DND-41 (cell line): ENCODE measurements at regions not wholly inside any gene's neighbourhood (a gene's known extent, or its start where the extent isn't known, plus 50 kb on each side); places are given as distances from the start of the nearest gene placed in this dataset.

Source experiments
- ATAC-seq: fragments of 200-7000 bp; cut with Tn5 transposase; 3 replicates; pipeline ENCODE4 v1.9.1; 2021; ENCODE audit warnings: low read depth; ENCODE audit not compliant: insufficient read depth
- DNase-seq: peaks from one replicate; pipeline ENCODE4 v3.0.0-alpha.2; 2020
- H2AFZ ChIP-seq: 2 replicates; pipeline ENCODE4 v1.6.0; 2012; ENCODE audit warnings: low read depth, low read length
- H3K27ac ChIP-seq: 2 replicates; pipeline ENCODE4 v1.5.1; 2012; ENCODE audit warnings: low read length, inconsistent platforms
- H3K27me3 ChIP-seq: fragments of 200-600 bp; sonication (generic); 2 replicates; pipeline ENCODE4 v1.6.0; 2012; ENCODE audit warnings: low read length, mild to moderate bottlenecking, inconsistent platforms; ENCODE audit not compliant: insufficient read depth, poor library complexity
- H3K36me3 ChIP-seq: 2 replicates; pipeline ENCODE4 v1.5.1; 2012; ENCODE audit warnings: low read length, inconsistent platforms; ENCODE audit not compliant: insufficient read depth
- H3K4me1 ChIP-seq: 2 replicates; pipeline ENCODE4 v1.5.1; 2012; ENCODE audit warnings: mild to moderate bottlenecking, low read length; ENCODE audit not compliant: insufficient read depth
- H3K4me2 ChIP-seq: 2 replicates; pipeline ENCODE4 v1.6.0; 2012; ENCODE audit warnings: mild to moderate bottlenecking, moderate library complexity, low read length, inconsistent platforms; ENCODE audit not compliant: insufficient read depth
- H3K4me3 ChIP-seq, 2 experiments: fragments of 200-600 bp in 1 of 2; shearing (Covaris generic) in 1 of 2; 2 replicates each; pipeline ENCODE4 v1.5.1; 2012 to 2016; ENCODE audit warnings: inconsistent platforms in 2 of 2, low read length in 2 of 2, mild to moderate bottlenecking in 2 of 2, low read depth in 1 of 2, moderate library complexity in 1 of 2
- H3K79me2 ChIP-seq: 2 replicates; pipeline ENCODE4 v1.6.0; 2012; ENCODE audit warnings: low read length, inconsistent platforms; ENCODE audit not compliant: insufficient read depth
- H3K9ac ChIP-seq: 2 replicates; pipeline ENCODE4 v1.6.0; 2012; ENCODE audit warnings: low read depth, mild to moderate bottlenecking, inconsistent platforms, low read length, moderate library complexity
- H3K9me3 ChIP-seq: 2 replicates; pipeline ENCODE4 v1.5.1; 2012; ENCODE audit warnings: low read length, moderate library complexity, mild to moderate bottlenecking, inconsistent platforms; ENCODE audit not compliant: insufficient read depth, severe bottlenecking
- H4K20me1 ChIP-seq: 2 replicates; pipeline ENCODE4 v1.6.0; 2012; ENCODE audit warnings: low read length; ENCODE audit not compliant: insufficient read depth
- CTCF ChIP-seq: IDR thresholded peaks from 2 replicates; pipeline ENCODE4 v1.5.1; 2012; ENCODE audit warnings: borderline replicate concordance, low read length, moderate library complexity, mild to moderate bottlenecking; ENCODE audit not compliant: poor library complexity, severe bottlenecking; ENCODE audit errors: extremely low read depth
- EZH2 ChIP-seq: IDR thresholded peaks from 3 replicates; pipeline ENCODE4 v1.6.1; 2012; ENCODE audit warnings: borderline replicate concordance, low read depth, mild to moderate bottlenecking, moderate library complexity, low read length, inconsistent platforms; ENCODE audit not compliant: severe bottlenecking

DNA sequence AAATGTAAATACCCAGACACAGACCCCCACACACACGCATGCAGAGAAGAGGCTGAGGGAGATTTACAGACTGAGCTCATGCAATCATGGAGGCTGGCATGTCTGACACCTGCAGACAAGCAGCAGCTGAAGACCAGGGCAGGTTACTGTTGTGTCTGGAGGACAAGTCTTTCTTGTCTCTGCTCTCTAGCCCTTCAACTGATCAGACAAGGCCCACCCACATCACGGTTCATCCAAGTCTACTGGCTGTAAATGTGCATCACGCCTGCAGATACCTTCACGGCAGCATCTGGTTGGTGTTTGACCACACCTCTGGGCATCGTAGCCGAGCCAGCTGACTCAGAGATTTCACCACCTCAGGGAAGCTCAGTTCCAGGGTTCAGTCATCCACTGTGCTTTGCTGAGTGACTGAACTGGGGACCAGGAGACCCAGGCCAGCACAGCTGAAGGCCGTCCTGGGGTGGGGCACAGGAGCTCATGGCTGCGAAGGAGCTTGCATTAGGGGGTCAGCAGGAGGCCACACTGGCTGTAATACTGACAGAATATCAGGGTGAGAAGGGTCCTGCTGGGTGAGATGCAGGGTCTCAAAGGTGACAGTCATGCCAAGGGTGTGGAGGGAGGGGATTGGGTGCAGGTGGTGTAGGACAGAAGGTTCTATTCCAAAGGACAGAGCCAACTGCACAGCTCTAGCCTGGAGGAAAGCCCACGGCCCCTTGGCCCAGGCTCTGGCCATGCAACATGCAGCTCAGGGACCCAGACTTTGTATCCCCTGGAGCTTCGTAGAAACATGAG is 304.9 kb downstream of the BRD1 start:
- no peak overlapping the region for H3K27ac ChIP-seq
- no peaks in the 10 kb centered on the region for H3K36me3 ChIP-seq
- H3K27me3 ChIP-seq: no peaks in the 10 kb centered on the region
- no peaks in the 10 kb centered on the region for H3K9me3 ChIP-seq
- H3K4me3 ChIP-seq: no peak overlapping the region
- DNase-seq: no peak
- TF ChIP-seq CTCF (no peak), EZH2 (no peak)
- no peak overlapping the region for H3K4me2 ChIP-seq
- no peaks in the 10 kb centered on the region; the same call in 1 of the 2 replicates for H4K20me1 ChIP-seq
- no peaks in the 10 kb centered on the region for H3K4me1 ChIP-seq
- H3K9ac ChIP-seq: no peak overlapping the region
- no peaks in the 10 kb centered on the region for H3K79me2 ChIP-seq
- no peak for ATAC-seq
- H2AFZ ChIP-seq: no peak overlapping the region

- no peak overlapping the region for H3K4me3 ChIP-seq
- no peak for ATAC-seq
- no peaks in the 10 kb centered on the region for H3K27me3 ChIP-seq
- no peak for DNase-seq
- no peak overlapping the region for H2AFZ ChIP-seq
- no peaks in the 10 kb centered on the region for H3K79me2 ChIP-seq
- H3K9me3 ChIP-seq: no peaks in the 10 kb centered on the region
- H3K9ac ChIP-seq: no peak overlapping the region
- H3K4me2 ChIP-seq: no peak overlapping the region
- TF ChIP-seq CTCF (no peak), EZH2 (no peak)
- H3K27ac ChIP-seq: no peak overlapping the region
- no peaks in the 10 kb centered on the region for H4K20me1 ChIP-seq
- H3K36me3 ChIP-seq: no peaks in the 10 kb centered on the region
- H3K4me1 ChIP-seq: no peaks in the 10 kb centered on the region
These were observed 305.9 kb downstream of the BRD1 start for GRCh38 chr22:49521787-49522224.

DNA sequence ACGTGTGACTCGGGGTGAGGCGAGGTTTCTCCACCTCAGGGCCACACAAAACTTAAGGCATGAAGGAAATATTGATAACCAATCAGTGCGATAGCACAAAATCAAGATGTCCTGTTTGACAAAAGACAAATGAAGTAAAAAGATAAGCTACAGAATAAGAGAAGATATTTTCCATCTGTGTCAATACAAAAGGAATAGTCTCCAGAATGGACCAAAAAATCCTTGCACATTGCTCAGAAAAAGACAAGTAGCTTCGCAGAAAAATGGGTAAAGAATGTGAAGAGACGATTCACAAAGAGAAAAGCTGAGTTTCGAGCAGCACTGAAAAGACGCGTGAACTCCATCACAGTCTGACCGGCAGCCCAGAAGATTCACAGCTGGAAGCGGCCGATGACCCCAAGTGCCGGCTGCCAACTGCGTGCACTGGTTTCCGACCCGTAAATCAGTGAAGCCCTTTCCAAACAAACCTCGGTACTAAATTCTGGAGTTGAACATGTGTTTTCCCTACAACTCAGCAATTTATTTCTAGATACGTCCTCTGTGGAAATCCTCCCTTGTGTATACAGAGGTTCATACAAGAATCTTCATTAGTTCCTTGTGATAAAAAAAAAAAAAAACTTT is 308.4 kb downstream of the BRD1 start:
- Histone ChIP-seq H4K20me1 (no peaks in the 10 kb centered on the region), H3K4me3 (no peak overlapping the region), H3K9me3 (no peaks in the 10 kb centered on the region), H2AFZ (no peak overlapping the region), H3K79me2 (no peaks in the 10 kb centered on the region), H3K9ac (no peak overlapping the region), H3K4me1 (no peaks in the 10 kb centered on the region), H3K36me3 (no peaks in the 10 kb centered on the region), H3K27ac (no peak overlapping the region), H3K27me3 (no peaks in the 10 kb centered on the region), H3K4me2 (no peak overlapping the region)
- DNase-seq (no peak), ATAC-seq (no peak)
- TF ChIP-seq EZH2: no peak
- no peak for TF ChIP-seq CTCF
